Astrocyte (in vitro differentiated cells and primary cell): ENCODE measurements at regions not wholly inside any gene's neighbourhood (a gene's known extent, or its start where the extent isn't known, plus 50 kb on each side); places are given as distances from the start of the nearest gene placed in this dataset.

Experiments
- DNase-seq: peaks from one replicate; pipeline ENCODE4 v3.0.0-alpha.2; 2010; ENCODE audit warnings: low read depth
- FAIRE-seq: peaks from 2 replicates; lab custom pipeline; 2011; peaks lifted over from hg19 to GRCh38; lab: Jason Lieb, UNC
- H2AFZ ChIP-seq: 2 replicates; pipeline ENCODE4 v1.6.0; 2012; ENCODE audit warnings: low read depth, low read length, inconsistent platforms
- H3K27ac ChIP-seq: 2 replicates; pipeline ENCODE4 v1.5.1; 2011; ENCODE audit warnings: low read depth, low read length, inconsistent platforms
- H3K27me3 ChIP-seq: 2 replicates; pipeline ENCODE4 v1.6.0; 2011; ENCODE audit warnings: low read length, inconsistent platforms; ENCODE audit not compliant: insufficient read depth
- H3K36me3 ChIP-seq: 2 replicates; pipeline ENCODE4 v1.5.1; 2011; ENCODE audit warnings: low read length, inconsistent platforms; ENCODE audit not compliant: insufficient read depth
- H3K4me1 ChIP-seq: 2 replicates; pipeline ENCODE4 v1.5.1; 2011; ENCODE audit warnings: low read length, inconsistent platforms; ENCODE audit not compliant: insufficient read depth
- H3K4me2 ChIP-seq: 2 replicates; pipeline ENCODE4 v1.6.0; 2012; ENCODE audit warnings: low read length, inconsistent platforms
- H3K4me3 ChIP-seq: 2 replicates; pipeline ENCODE4 v1.5.1; 2011; ENCODE audit warnings: low read depth, mild to moderate bottlenecking, low read length, inconsistent platforms; ENCODE audit not compliant: insufficient read depth
- H3K79me2 ChIP-seq: 2 replicates; pipeline ENCODE4 v1.6.0; 2012; ENCODE audit warnings: mild to moderate bottlenecking, low read length, inconsistent platforms; ENCODE audit not compliant: insufficient read depth
- H3K9ac ChIP-seq: 2 replicates; pipeline ENCODE4 v1.6.0; 2012; ENCODE audit warnings: mild to moderate bottlenecking, low read length, inconsistent platforms
- H3K9me3 ChIP-seq: 2 replicates; pipeline ENCODE4 v1.5.1; 2012; ENCODE audit warnings: low read depth, mild to moderate bottlenecking, low read length, inconsistent platforms; ENCODE audit not compliant: insufficient read depth
- H4K20me1 ChIP-seq: 2 replicates; pipeline ENCODE4 v1.6.0; 2012; ENCODE audit warnings: low read length, inconsistent platforms; ENCODE audit not compliant: insufficient read depth
- H3K27ac Mint-ChIP-seq: one replicate; pipeline ENCODE4 v1.8.0; 2021; ENCODE audit warnings: mild to moderate bottlenecking, mixed read lengths; ENCODE audit not compliant: unreplicated experiment
- H3K27me3 Mint-ChIP-seq: one replicate; pipeline ENCODE4 v1.8.0; 2021; ENCODE audit warnings: low read depth, mixed read lengths; ENCODE audit not compliant: unreplicated experiment
- H3K36me3 Mint-ChIP-seq: one replicate; pipeline ENCODE4 v1.8.0; 2021; ENCODE audit warnings: low read depth, mixed read lengths; ENCODE audit not compliant: unreplicated experiment
- H3K4me1 Mint-ChIP-seq: one replicate; pipeline ENCODE4 v1.8.0; 2021; ENCODE audit warnings: low read depth, mixed read lengths; ENCODE audit not compliant: unreplicated experiment
- H3K4me3 Mint-ChIP-seq: one replicate; pipeline ENCODE4 v1.8.0; 2021; ENCODE audit warnings: mild to moderate bottlenecking, moderate library complexity, mixed read lengths; ENCODE audit not compliant: unreplicated experiment
- H3K9me3 Mint-ChIP-seq: one replicate; pipeline ENCODE4 v1.8.0; 2021; ENCODE audit warnings: mild to moderate bottlenecking, mixed read lengths; ENCODE audit not compliant: unreplicated experiment
- EZH2 ChIP-seq: IDR thresholded peaks from 2 replicates; pipeline ENCODE4 v1.6.1; 2012; ENCODE audit warnings: mild to moderate bottlenecking, low read length, inconsistent platforms; ENCODE audit not compliant: insufficient read depth
- TF ChIP-seq, protein P1 (sequence below): IDR thresholded peaks from 2 replicates; pipeline ENCODE4 v1.5.1; 2011; ENCODE audit warnings: low read depth, mild to moderate bottlenecking, inconsistent platforms, low read length, moderate library complexity; ENCODE audit not compliant: insufficient read depth

DNA sequence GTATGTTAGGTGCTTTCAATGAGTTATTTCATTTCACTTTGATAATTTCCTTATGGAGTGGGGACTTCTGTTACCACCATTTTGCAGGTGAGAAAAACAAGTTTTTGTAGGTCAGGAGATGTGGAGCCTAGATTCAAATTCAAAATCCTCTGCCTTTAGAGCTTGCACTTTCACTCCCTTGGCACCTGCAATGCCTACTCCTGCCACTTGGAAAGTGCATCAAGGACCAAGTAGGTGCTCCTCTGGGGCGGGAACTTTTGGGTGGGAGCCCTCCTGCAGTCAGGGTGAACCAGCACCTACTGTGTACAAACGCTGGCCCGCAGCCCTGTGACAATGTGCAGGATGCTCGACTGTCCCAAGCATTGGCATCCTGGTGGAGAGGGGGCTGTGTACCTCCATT, 199.0 kb downstream of the EMX2 start:
- H3K79me2 ChIP-seq = no peaks in the 10 kb centered on the region
- TF ChIP-seq, protein P1, sequence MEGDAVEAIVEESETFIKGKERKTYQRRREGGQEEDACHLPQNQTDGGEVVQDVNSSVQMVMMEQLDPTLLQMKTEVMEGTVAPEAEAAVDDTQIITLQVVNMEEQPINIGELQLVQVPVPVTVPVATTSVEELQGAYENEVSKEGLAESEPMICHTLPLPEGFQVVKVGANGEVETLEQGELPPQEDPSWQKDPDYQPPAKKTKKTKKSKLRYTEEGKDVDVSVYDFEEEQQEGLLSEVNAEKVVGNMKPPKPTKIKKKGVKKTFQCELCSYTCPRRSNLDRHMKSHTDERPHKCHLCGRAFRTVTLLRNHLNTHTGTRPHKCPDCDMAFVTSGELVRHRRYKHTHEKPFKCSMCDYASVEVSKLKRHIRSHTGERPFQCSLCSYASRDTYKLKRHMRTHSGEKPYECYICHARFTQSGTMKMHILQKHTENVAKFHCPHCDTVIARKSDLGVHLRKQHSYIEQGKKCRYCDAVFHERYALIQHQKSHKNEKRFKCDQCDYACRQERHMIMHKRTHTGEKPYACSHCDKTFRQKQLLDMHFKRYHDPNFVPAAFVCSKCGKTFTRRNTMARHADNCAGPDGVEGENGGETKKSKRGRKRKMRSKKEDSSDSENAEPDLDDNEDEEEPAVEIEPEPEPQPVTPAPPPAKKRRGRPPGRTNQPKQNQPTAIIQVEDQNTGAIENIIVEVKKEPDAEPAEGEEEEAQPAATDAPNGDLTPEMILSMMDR = no peak
- TF ChIP-seq EZH2 = no peak
- no peaks in the 10 kb centered on the region for H3K36me3 ChIP-seq
- DNase-seq (no peak), FAIRE-seq (no peak)
- no peaks in the 10 kb centered on the region for H3K4me1 ChIP-seq
- H3K9me3 ChIP-seq = no peaks in the 10 kb centered on the region
- H4K20me1 ChIP-seq = no peaks in the 10 kb centered on the region
- no peaks in the 10 kb centered on the region for H3K4me1 Mint-ChIP-seq
- no peak overlapping the region for H3K4me2 ChIP-seq
- no peak overlapping the region for H3K9ac ChIP-seq
- H3K27me3 Mint-ChIP-seq = peaks cover 37% of the 10 kb centered on the region
- H2AFZ ChIP-seq = no peak overlapping the region
- peaks cover 3% of the 10 kb centered on the region for H3K27me3 ChIP-seq
- H3K27ac ChIP-seq = no peak overlapping the region
- H3K36me3 Mint-ChIP-seq = no peaks in the 10 kb centered on the region
- no peak overlapping the region for H3K4me3 ChIP-seq
- H3K4me3 Mint-ChIP-seq = no peak overlapping the region
- no peaks in the 10 kb centered on the region for H3K9me3 Mint-ChIP-seq
- H3K27ac Mint-ChIP-seq = no peak overlapping the region

DNA sequence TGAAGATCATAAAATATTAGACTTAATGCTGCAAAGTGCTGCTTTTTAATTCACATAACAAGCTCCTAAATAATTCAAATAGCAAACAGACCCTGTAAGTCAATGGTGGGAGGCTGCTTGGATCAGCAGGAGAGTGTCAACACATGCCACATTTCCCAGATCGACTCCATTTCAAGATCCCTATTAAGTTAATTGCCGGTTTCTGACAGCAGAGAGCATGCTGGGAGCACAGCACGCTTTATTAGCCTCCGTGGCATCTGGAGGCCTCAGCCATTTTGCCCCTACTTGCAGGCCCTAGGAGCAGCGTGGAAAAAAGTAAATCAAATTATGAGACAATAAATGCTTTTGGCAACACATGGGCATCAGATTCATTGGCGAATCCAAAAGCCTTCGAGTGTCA, 201.0 kb downstream of the EMX2 start:
- no peak overlapping the region for H3K4me2 ChIP-seq
- no peaks in the 10 kb centered on the region for H3K79me2 ChIP-seq
- H4K20me1 ChIP-seq = no peaks in the 10 kb centered on the region
- DNase-seq = no peak
- H3K27me3 ChIP-seq = peaks cover 3% of the 10 kb centered on the region
- peaks cover 45% of the 10 kb centered on the region for H3K27me3 Mint-ChIP-seq
- no peak overlapping the region for H3K27ac ChIP-seq
- no peak overlapping the region for H3K4me3 Mint-ChIP-seq
- no peak overlapping the region for H3K27ac Mint-ChIP-seq
- no peak for FAIRE-seq
- no peaks in the 10 kb centered on the region for H3K9me3 Mint-ChIP-seq
- no peak overlapping the region for H2AFZ ChIP-seq
- H3K36me3 ChIP-seq = no peaks in the 10 kb centered on the region
- H3K4me3 ChIP-seq = no peak overlapping the region
- H3K4me1 ChIP-seq = no peaks in the 10 kb centered on the region
- no peak overlapping the region for H3K9ac ChIP-seq
- no peaks in the 10 kb centered on the region for H3K4me1 Mint-ChIP-seq
- H3K9me3 ChIP-seq = no peaks in the 10 kb centered on the region
- no peak for TF ChIP-seq EZH2
- TF ChIP-seq, protein P1 = no peak
- peaks cover 2% of the 10 kb centered on the region for H3K36me3 Mint-ChIP-seq

DNA sequence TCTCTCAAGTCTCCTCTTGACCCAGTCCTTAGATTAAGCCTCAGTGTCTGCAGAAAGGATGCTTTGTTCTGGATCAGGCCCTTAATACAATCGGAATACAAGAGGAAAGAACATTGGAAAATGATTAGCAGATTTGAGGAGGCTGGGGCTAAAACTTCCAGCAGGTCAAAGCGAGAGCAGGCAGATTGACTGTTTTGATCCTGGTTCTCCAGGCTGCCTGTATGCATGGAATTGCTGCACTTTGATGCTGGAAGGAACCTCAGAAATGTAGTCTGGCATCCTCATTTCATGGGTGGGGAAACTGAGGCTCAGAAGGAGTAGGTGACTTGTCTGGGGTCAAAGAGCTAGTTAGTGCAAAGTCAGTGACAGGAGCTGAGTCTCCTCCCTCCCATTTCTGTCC, 202.8 kb downstream of the EMX2 start:
- TF ChIP-seq EZH2 = no peak
- TF ChIP-seq, protein P1 = no peak
- Histone ChIP-seq H3K4me1 (no peaks in the 10 kb centered on the region), H3K4me2 (no peak overlapping the region), H3K9me3 (no peaks in the 10 kb centered on the region), H3K27me3 (peaks cover 3% of the 10 kb centered on the region), H4K20me1 (no peaks in the 10 kb centered on the region), H3K36me3 (no peaks in the 10 kb centered on the region), H2AFZ (no peak overlapping the region), H3K79me2 (no peaks in the 10 kb centered on the region), H3K9ac (no peak overlapping the region), H3K4me3 (no peak overlapping the region), H3K27ac (no peak overlapping the region)
- H3K4me3 Mint-ChIP-seq = no peak overlapping the region
- H3K9me3 Mint-ChIP-seq = no peaks in the 10 kb centered on the region
- H3K4me1 Mint-ChIP-seq = no peaks in the 10 kb centered on the region
- FAIRE-seq = no peak
- peaks cover 2% of the 10 kb centered on the region for H3K36me3 Mint-ChIP-seq
- no peak for DNase-seq
- no peak overlapping the region for H3K27ac Mint-ChIP-seq
- peaks cover 48% of the 10 kb centered on the region for H3K27me3 Mint-ChIP-seq
